ENCODE measurements at regions not wholly inside any gene's neighbourhood (a gene's known extent, or its start where the extent isn't known, plus 50 kb on each side); places are given as distances from the start of the nearest gene placed in this dataset.
"Not testable (repeated sequence)": the region's sequence is repeated elsewhere in the genome, so short reads cannot be mapped to it uniquely, and the experiment has no call there.

GRCh38 chr3:181493423-181493822 lies 218.3 kb upstream of the SOX2 start:
- Histone ChIP-seq H3K4me3 (replicated peaks; ENCODE audit: low read depth, low read length) (no peak overlapping the region), H3K27me3 (replicated peaks; ENCODE audit: control insufficient read depth, insufficient read depth, low read length) (no peaks in the 10 kb centered on the region), H3K36me3 (ENCODE audit: control insufficient read depth, insufficient read depth, low read length) (no peaks in the 10 kb centered on the region)
- DNase-seq (ENCODE audit: extremely low read depth, insufficient read length): no peak
- no peak for TF ChIP-seq CTCF (IDR thresholded peaks at IDR 0.05; ENCODE audit: insufficient read depth, low read length, poor library complexity, severe bottlenecking)

DNA sequence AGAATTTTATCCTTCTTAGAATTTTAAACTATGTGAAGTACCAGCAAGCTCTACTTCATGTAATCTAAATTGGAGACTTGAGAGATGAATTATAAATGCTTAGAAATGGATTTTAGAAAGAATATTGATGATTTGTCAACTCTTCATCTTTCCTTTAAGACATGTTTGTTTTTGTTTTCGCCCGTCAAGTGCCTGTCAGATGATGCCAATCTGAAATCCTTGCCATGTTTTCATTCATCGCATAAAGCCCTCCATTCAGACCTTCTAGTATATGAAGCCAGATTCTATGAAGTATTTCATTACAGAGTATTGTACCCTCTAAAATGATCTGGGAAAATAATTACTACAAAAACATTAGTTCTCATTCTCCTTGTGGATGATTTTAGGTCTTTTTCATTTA lies 223.2 kb upstream of the SOX2 start:
- DNase-seq (ENCODE audit: extremely low read depth, insufficient read length): no peak
- Histone ChIP-seq H3K4me3 (replicated peaks; ENCODE audit: low read depth, low read length) (no peak overlapping the region), H3K36me3 (ENCODE audit: control insufficient read depth, insufficient read depth, low read length) (no peaks in the 10 kb centered on the region), H3K27me3 (replicated peaks; ENCODE audit: control insufficient read depth, insufficient read depth, low read length) (no peaks in the 10 kb centered on the region)
- TF ChIP-seq CTCF (IDR thresholded peaks at IDR 0.05; ENCODE audit: insufficient read depth, low read length, poor library complexity, severe bottlenecking): no peak

- no peak for TF ChIP-seq CTCF (IDR thresholded peaks at IDR 0.05; ENCODE audit: insufficient read depth, low read length, poor library complexity, severe bottlenecking)
- H3K4me3 ChIP-seq (replicated peaks; ENCODE audit: low read depth, low read length): no peak overlapping the region
- no peaks in the 10 kb centered on the region for H3K36me3 ChIP-seq (ENCODE audit: control insufficient read depth, insufficient read depth, low read length)
- no peaks in the 10 kb centered on the region for H3K27me3 ChIP-seq (replicated peaks; ENCODE audit: control insufficient read depth, insufficient read depth, low read length)
- DNase-seq (ENCODE audit: extremely low read depth, insufficient read length): no peak
Measured at GRCh38 chr3:181487236-181487978, 224.3 kb upstream of the SOX2 start.

- no peak overlapping the region for H3K4me3 ChIP-seq (replicated peaks; ENCODE audit: low read depth, low read length)
- DNase-seq (ENCODE audit: extremely low read depth, insufficient read length): no peak
- no peak for TF ChIP-seq CTCF (IDR thresholded peaks at IDR 0.05; ENCODE audit: insufficient read depth, low read length, poor library complexity, severe bottlenecking)
- no peaks in the 10 kb centered on the region for H3K36me3 ChIP-seq (ENCODE audit: control insufficient read depth, insufficient read depth, low read length)
- H3K27me3 ChIP-seq (replicated peaks; ENCODE audit: control insufficient read depth, insufficient read depth, low read length): no peaks in the 10 kb centered on the region
Measured at GRCh38 chr3:181486141-181486885, 225.4 kb upstream of the SOX2 start.

GRCh38 chr3:181484026-181484425 lies 227.7 kb upstream of the SOX2 start:
- no peak for TF ChIP-seq CTCF (IDR thresholded peaks at IDR 0.05; ENCODE audit: insufficient read depth, low read length, poor library complexity, severe bottlenecking)
- H3K36me3 ChIP-seq (ENCODE audit: control insufficient read depth, insufficient read depth, low read length): no peaks in the 10 kb centered on the region
- no peaks in the 10 kb centered on the region for H3K27me3 ChIP-seq (replicated peaks; ENCODE audit: control insufficient read depth, insufficient read depth, low read length)
- no peak for DNase-seq (ENCODE audit: extremely low read depth, insufficient read length)
- no peak overlapping the region for H3K4me3 ChIP-seq (replicated peaks; ENCODE audit: low read depth, low read length)

- not testable (repeated sequence) for H3K36me3 ChIP-seq (ENCODE audit: control insufficient read depth, insufficient read depth, low read length); DNase-seq (ENCODE audit: extremely low read depth, insufficient read length); H3K27me3 ChIP-seq (replicated peaks; ENCODE audit: control insufficient read depth, insufficient read depth, low read length); H3K4me3 ChIP-seq (replicated peaks; ENCODE audit: low read depth, low read length)
Measured at GRCh38 chr3:181475146-181475545, 236.6 kb upstream of the SOX2 start.
